Stomach (tissue), 4 donors: ENCODE measurements at regions not wholly inside any gene's neighbourhood (a gene's known extent, or its start where the extent isn't known, plus 50 kb on each side); places are given as distances from the start of the nearest gene placed in this dataset.
"Not testable (repeated sequence)": the region's sequence is repeated elsewhere in the genome, so short reads cannot be mapped to it uniquely, and the experiment has no call there.

ENCODE experiments used
- POLR2A ChIP-seq, 4 donors: fragments of 450-650 bp; IDR thresholded peaks; one replicate each; pipeline ENCODE4 v1.6.1; 2016; ENCODE audit warnings: antibody characterized with exemption in 4 of 4, control low read depth in 2 of 4, mild to moderate bottlenecking in 1 of 4, moderate library complexity in 1 of 4
- TF ChIP-seq, protein P1 (sequence below), 7 experiments: fragments of 450-650 bp in 4 of 7; fragments of 200-600 bp in 3 of 7; sonication (generic) in 3 of 7; IDR thresholded peaks; one replicate each; pipeline ENCODE4 v1.5.1; 2016 to 2019; ENCODE audit warnings: antibody characterized with exemption in 7 of 7, control low read depth in 2 of 7, mild to moderate bottlenecking in 1 of 7

DNA sequence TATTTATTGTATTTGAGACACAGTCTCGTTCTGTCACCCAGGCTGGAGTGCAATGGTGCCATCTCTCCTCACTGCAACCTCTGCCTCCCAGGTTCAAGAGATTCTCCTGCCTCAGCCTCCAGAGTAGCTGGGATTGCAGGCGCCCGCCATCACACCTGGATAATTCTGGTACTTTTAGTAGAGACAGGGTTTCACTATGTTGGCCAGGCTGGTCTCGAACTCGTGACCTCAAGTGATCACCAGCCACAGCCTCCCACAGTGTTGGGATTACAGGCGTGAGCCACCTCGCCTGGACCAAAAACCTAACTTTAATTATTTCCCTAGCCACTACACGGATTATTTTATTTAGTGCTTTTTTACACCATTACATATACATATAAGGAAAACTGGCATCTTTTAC, 1674.0 kb downstream of the SPATA31A7 start:
- not testable (repeated sequence) for TF ChIP-seq POLR2A (IDR thresholded peaks at IDR 0.05)
- TF ChIP-seq, protein P1, sequence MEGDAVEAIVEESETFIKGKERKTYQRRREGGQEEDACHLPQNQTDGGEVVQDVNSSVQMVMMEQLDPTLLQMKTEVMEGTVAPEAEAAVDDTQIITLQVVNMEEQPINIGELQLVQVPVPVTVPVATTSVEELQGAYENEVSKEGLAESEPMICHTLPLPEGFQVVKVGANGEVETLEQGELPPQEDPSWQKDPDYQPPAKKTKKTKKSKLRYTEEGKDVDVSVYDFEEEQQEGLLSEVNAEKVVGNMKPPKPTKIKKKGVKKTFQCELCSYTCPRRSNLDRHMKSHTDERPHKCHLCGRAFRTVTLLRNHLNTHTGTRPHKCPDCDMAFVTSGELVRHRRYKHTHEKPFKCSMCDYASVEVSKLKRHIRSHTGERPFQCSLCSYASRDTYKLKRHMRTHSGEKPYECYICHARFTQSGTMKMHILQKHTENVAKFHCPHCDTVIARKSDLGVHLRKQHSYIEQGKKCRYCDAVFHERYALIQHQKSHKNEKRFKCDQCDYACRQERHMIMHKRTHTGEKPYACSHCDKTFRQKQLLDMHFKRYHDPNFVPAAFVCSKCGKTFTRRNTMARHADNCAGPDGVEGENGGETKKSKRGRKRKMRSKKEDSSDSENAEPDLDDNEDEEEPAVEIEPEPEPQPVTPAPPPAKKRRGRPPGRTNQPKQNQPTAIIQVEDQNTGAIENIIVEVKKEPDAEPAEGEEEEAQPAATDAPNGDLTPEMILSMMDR (IDR thresholded peaks at IDR 0.05), result not testable (repeated sequence)
